Ovary (tissue), 7 donors: ENCODE measurements at regions not wholly inside any gene's neighbourhood (a gene's known extent, or its start where the extent isn't known, plus 50 kb on each side); places are given as distances from the start of the nearest gene placed in this dataset.

Source experiments
- DNase-seq, 5 donors: peaks; one replicate each; pipeline ENCODE4 v3.0.0-alpha.2; 2019 to 2020
- H3K27ac ChIP-seq, 2 donors: fragments of 200-600 bp; one replicate each; pipeline versions ENCODE4 v1.5.1 to v1.8.0; 2019 to 2022
- H3K27me3 ChIP-seq: fragments of 200-600 bp; one replicate; pipeline ENCODE4 v1.8.0; 2022
- H3K36me3 ChIP-seq: fragments of 200-600 bp; sonication (generic); one replicate; pipeline ENCODE4 v1.5.1; 2019
- H3K4me1 ChIP-seq: one replicate; pipeline ENCODE4 v1.8.1; 2013; ENCODE audit warnings: mild to moderate bottlenecking, moderate library complexity; ENCODE audit not compliant: insufficient read depth
- H3K4me3 ChIP-seq: fragments of 200-600 bp; sonication (generic); one replicate; pipeline ENCODE4 v1.5.1; 2017
- H3K9me3 ChIP-seq, 2 donors: fragments of 200-600 bp in 1 of 2; sonication (generic) in 1 of 2; one replicate each; pipeline versions ENCODE4 v1.5.1 to v1.8.1; 2013 to 2019; ENCODE audit warnings: mild to moderate bottlenecking in 1 of 2, moderate library complexity in 1 of 2
- CTCF ChIP-seq, 3 donors: fragments of 450-650 bp in 2 of 3; fragments of 200-600 bp in 1 of 3; IDR thresholded peaks; one replicate each; pipeline versions ENCODE4 v1.5.1 to v1.8.0; 2016 to 2022; ENCODE audit warnings: antibody characterized with exemption in 3 of 3, mild to moderate bottlenecking in 1 of 3
- EP300 ChIP-seq: sonication (generic); formaldehyde crosslinking; IDR thresholded peaks from one replicate; pipeline ENCODE4 v1.6.1; 2017; ENCODE audit warnings: antibody characterized with exemption
- POLR2A ChIP-seq: fragments of 450-650 bp; IDR thresholded peaks from one replicate; pipeline ENCODE4 v1.6.1; 2017; ENCODE audit warnings: antibody characterized with exemption, mild to moderate bottlenecking, moderate library complexity
- WGBS, 3 donors: extraction: QIAGEN DNeasy Blood & Tissue Kit in 1 of 3; methylation state at CpG; one replicate each; pipeline versions ENCODE4 v1.1.5 to v1.1.7; 2013 to 2017; 5-methylcytosine and 5-hydroxymethylcytosine counted together
- intact Hi-C, 4 donors: fragments of 100-400 bp; cut with DNase I; formaldehyde crosslinking; loops; one replicate each; pipeline versions ENCODE4 v1.11.0 to v1.15.1; 2022 to 2023
- donor health status: DM: no; HTN: no; CAD: no; lungs with moderate emphysema.
- donor health status: DM: no; HTN: no; CAD: no.
- donor health status: Bipolar disorder and iron deficiency.
- donor health status: DM: no; HTN: no; CAD: no.
- donor health status: DM: yes; HTN: yes; CAD: no.

- DNase-seq: no peak
- WGBS, 3 donors: 25 to 30% (median 27%) methylated on average over 6 of the region's 6 CpGs
- no peaks in the 10 kb centered on the region for H3K27me3 ChIP-seq
- H3K4me1 ChIP-seq: no peaks in the 10 kb centered on the region
- H3K4me3 ChIP-seq: no peak overlapping the region
- no peaks in the 10 kb centered on the region for H3K9me3 ChIP-seq
- TF ChIP-seq POLR2A (no peak), EP300 (no peak), CTCF (IDR thresholded peaks at IDR 0.05) (no peak)
- no peak overlapping the region for H3K27ac ChIP-seq
- H3K36me3 ChIP-seq: no peaks in the 10 kb centered on the region
- intact Hi-C loops: no loop called here
Observed at GRCh38 chr10:118844731-118845521, 90.2 kb upstream of the CACUL1 start.

DNA sequence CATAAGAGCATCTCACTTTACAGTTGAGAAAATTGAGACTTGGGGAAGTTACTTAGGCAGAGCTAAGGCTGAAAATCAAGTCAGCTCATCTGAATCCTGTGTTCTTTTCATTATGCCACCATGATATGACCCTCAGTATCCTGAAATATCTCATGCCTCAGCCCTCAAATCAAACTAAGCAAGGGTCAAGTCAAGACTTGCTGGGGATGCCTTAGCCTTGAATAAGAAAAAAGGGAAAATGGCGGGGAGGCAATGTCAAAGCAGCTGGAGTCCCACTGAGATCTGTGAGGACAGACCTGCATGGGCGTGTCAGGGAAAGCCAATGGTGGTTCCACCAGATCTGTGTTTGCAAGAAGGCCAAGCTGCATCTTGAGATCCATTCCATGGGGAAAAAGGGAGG, 91.0 kb upstream of the CACUL1 start:
- DNase-seq: no peak
- 95 to 100% (median 96%) methylated on average over 2 of the region's 2 CpGs for WGBS, 3 donors
- Histone ChIP-seq H3K36me3 (no peaks in the 10 kb centered on the region), H3K27ac (no peak overlapping the region), H3K4me3 (no peak overlapping the region), H3K9me3 (no peaks in the 10 kb centered on the region), H3K4me1 (no peaks in the 10 kb centered on the region), H3K27me3 (no peaks in the 10 kb centered on the region)
- intact Hi-C loops: no loop called here
- TF ChIP-seq POLR2A (no peak), CTCF (IDR thresholded peaks at IDR 0.05) (no peak), EP300 (no peak)

DNA sequence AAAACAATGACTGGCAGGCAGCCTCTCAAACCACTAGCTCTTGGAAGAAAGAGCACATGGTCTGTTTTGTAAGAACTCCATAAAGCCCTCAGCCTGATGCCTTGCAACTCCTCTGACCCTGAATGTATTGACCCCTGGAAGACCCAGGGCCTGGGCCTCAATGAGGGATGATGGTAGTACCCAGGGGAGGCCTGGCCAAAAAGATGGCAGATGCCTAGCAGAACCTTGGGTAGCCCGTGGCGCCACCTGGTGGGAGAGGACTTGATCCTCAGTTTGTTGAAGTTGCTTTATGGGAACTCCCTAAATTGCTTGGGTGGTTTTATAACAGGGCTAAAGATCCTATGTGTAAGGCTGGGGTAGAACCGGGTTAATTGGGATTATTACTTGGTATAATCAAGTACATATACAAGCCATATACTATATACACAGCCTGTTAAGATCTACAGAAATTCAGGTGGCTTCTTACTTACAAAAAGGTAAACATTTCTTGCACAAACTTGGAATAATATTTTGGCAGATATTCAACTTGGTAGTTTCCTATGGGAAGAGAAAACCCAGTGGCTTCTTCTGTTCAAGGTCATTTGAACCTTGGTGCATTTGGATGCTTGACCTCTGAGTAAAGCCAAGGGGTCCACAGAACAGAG, 95.8 kb upstream of the CACUL1 start:
- Histone ChIP-seq H3K36me3 (no peaks in the 10 kb centered on the region), H3K4me1 (no peaks in the 10 kb centered on the region), H3K27me3 (no peaks in the 10 kb centered on the region), H3K27ac (no peak overlapping the region), H3K4me3 (no peak overlapping the region), H3K9me3 (no peaks in the 10 kb centered on the region)
- DNase-seq: peak in 4 of 5 donors; percentile 28 to 68 (median 37)
- WGBS, 3 donors: 48 to 55% (median 49%) methylated on average over 3 of the region's 3 CpGs
- no peak for TF ChIP-seq POLR2A
- intact Hi-C loops: no loop called here

GRCh38 chr10:118851062-118852035, 96.6 kb upstream of the CACUL1 start:
- Histone ChIP-seq H3K27me3 (no peaks in the 10 kb centered on the region), H3K4me1 (no peaks in the 10 kb centered on the region), H3K9me3 (no peaks in the 10 kb centered on the region), H3K4me3 (no peak overlapping the region), H3K36me3 (no peaks in the 10 kb centered on the region), H3K27ac (no peak overlapping the region)
- DNase-seq: no peak
- no peak for TF ChIP-seq EP300
- intact Hi-C loops: no loop called here
- 92 to 93% (median 92%) methylated on average over 9 of the region's 9 CpGs for WGBS, 3 donors

GRCh38 chr10:118853916-118854315, 99.1 kb upstream of the CACUL1 start:
- no peaks in the 10 kb centered on the region for H3K9me3 ChIP-seq
- no peaks in the 10 kb centered on the region for H3K4me1 ChIP-seq
- no peak for TF ChIP-seq POLR2A
- TF ChIP-seq EP300: no peak
- no peak for TF ChIP-seq CTCF (IDR thresholded peaks at IDR 0.05)
- intact Hi-C loops: no loop called here
- H3K4me3 ChIP-seq: no peak overlapping the region
- H3K36me3 ChIP-seq: no peaks in the 10 kb centered on the region
- 91 to 93% (median 91%) methylated on average over 6 of the region's 6 CpGs for WGBS, 3 donors
- DNase-seq: no peak
- H3K27ac ChIP-seq: no peak overlapping the region
- no peaks in the 10 kb centered on the region for H3K27me3 ChIP-seq
